Calu3 (cell line): ENCODE measurements at regions not wholly inside any gene's neighbourhood (a gene's known extent, or its start where the extent isn't known, plus 50 kb on each side); places are given as distances from the start of the nearest gene placed in this dataset.

Source experiments
- BruUV-seq: library from RNA; stranded (reverse); fragments of 400-500 nt; replicated peaks from 2 replicates; lab custom pipeline; 2021; lab: Mats Ljungman, UMichigan
- CTCF ChIA-PET: fragments of 300-600 bp; sonication (Branson Sonifier 250); formaldehyde crosslinking; loops from one replicate; lab custom pipeline; 2022; ENCODE audit warnings: antibody characterized with exemption; lab: Charles Lee
- DNase-seq: peaks from one replicate; pipeline ENCODE4 v3.0.0; 2022
- H3K27ac Mint-ChIP-seq: one replicate; pipeline ENCODE4 v1.8.0; 2022; ENCODE audit warnings: mixed read lengths; ENCODE audit not compliant: unreplicated experiment
- H3K27me3 Mint-ChIP-seq: one replicate; pipeline ENCODE4 v1.8.0; 2022; ENCODE audit warnings: mixed read lengths; ENCODE audit not compliant: unreplicated experiment
- H3K36me3 Mint-ChIP-seq: one replicate; pipeline ENCODE4 v1.8.0; 2022; ENCODE audit warnings: mild to moderate bottlenecking, moderate library complexity, mixed read lengths; ENCODE audit not compliant: insufficient read depth, unreplicated experiment
- H3K4me1 Mint-ChIP-seq: one replicate; pipeline ENCODE4 v1.8.0; 2022; ENCODE audit warnings: mild to moderate bottlenecking, low read depth, mixed read lengths; ENCODE audit not compliant: unreplicated experiment
- H3K4me3 Mint-ChIP-seq: one replicate; pipeline ENCODE4 v1.8.0; 2022; ENCODE audit warnings: mild to moderate bottlenecking, low read depth, moderate library complexity, mixed read lengths; ENCODE audit not compliant: unreplicated experiment
- H3K9me3 Mint-ChIP-seq: one replicate; pipeline ENCODE4 v1.8.0; 2022; ENCODE audit warnings: low read depth, mixed read lengths; ENCODE audit not compliant: unreplicated experiment
- CTCF ChIP-seq: fragments of 200-600 bp; IDR thresholded peaks from one replicate; pipeline ENCODE4 v1.8.0; 2022; ENCODE audit warnings: antibody characterized with exemption; ENCODE audit not compliant: unreplicated experiment
- intact Hi-C: fragments of 100-400 bp; cut with micrococcal nuclease; formaldehyde crosslinking; loops from one replicate; pipeline ENCODE4 v1.10.0; 2022; ENCODE audit not compliant: unreplicated experiment

- TF ChIP-seq CTCF, result no peak
- BruUV-seq, result no TSS peak
- Mint-ChIP-seq H3K4me3 (no peak overlapping the region), H3K4me1 (no peaks in the 10 kb centered on the region), H3K27me3 (no peaks in the 10 kb centered on the region), H3K9me3 (no peaks in the 10 kb centered on the region), H3K36me3 (no peaks in the 10 kb centered on the region), H3K27ac (no peak overlapping the region)
- intact Hi-C loops, result no loop called here
- CTCF ChIA-PET, result interaction anchor here (0.7 kb wide), 1 partner anchor 772 kb away, joined by 8 read pairs; no protein-coding TSS in a partner anchor
- no peak for DNase-seq
These were observed 817.3 kb downstream of the SATB2 start for GRCh38 chr2:198640463-198640862.

GRCh38 chr2:198639580-198639979 lies 818.2 kb downstream of the SATB2 start:
- Mint-ChIP-seq H3K36me3 (no peaks in the 10 kb centered on the region), H3K4me3 (no peak overlapping the region), H3K27me3 (no peaks in the 10 kb centered on the region), H3K4me1 (no peaks in the 10 kb centered on the region), H3K27ac (no peak overlapping the region), H3K9me3 (no peaks in the 10 kb centered on the region)
- DNase-seq, result no peak
- BruUV-seq, result no TSS peak
- intact Hi-C loops, result no loop called here
- CTCF ChIA-PET, result no interaction called here
- TF ChIP-seq CTCF, result no peak

- no peaks in the 10 kb centered on the region for H3K36me3 Mint-ChIP-seq
- H3K9me3 Mint-ChIP-seq, result no peaks in the 10 kb centered on the region
- H3K4me1 Mint-ChIP-seq, result no peaks in the 10 kb centered on the region
- no peak for DNase-seq
- BruUV-seq, result no TSS peak
- intact Hi-C loops, result no loop called here
- H3K27me3 Mint-ChIP-seq, result no peaks in the 10 kb centered on the region
- TF ChIP-seq CTCF, result no peak
- H3K4me3 Mint-ChIP-seq, result no peak overlapping the region
- CTCF ChIA-PET, result no interaction called here
- H3K27ac Mint-ChIP-seq, result no peak overlapping the region
These were observed 819.2 kb downstream of the SATB2 start for GRCh38 chr2:198638577-198638976.

- Mint-ChIP-seq H3K27ac (no peak overlapping the region), H3K4me3 (no peak overlapping the region), H3K36me3 (no peaks in the 10 kb centered on the region), H3K9me3 (no peaks in the 10 kb centered on the region), H3K4me1 (no peaks in the 10 kb centered on the region), H3K27me3 (no peaks in the 10 kb centered on the region)
- TF ChIP-seq CTCF, result no peak
- CTCF ChIA-PET, result no interaction called here
- BruUV-seq, result no TSS peak
- intact Hi-C loops, result no loop called here
- DNase-seq, result no peak
These were observed 826.0 kb downstream of the PLCL1 start for GRCh38 chr2:198630384-198630783.
